HG03066 (cell line): ENCODE measurements at regions not wholly inside any gene's neighbourhood (a gene's known extent, or its start where the extent isn't known, plus 50 kb on each side); places are given as distances from the start of the nearest gene placed in this dataset.
"Not testable (repeated sequence)": the region's sequence is repeated elsewhere in the genome, so short reads cannot be mapped to it uniquely, and the experiment has no call there.

Experiments used
- ATAC-seq: cut with Tn5 transposase; IDR thresholded peaks from one replicate; pipeline ENCODE4 v1.9.1; 2021; ENCODE audit warnings: low read depth; ENCODE audit not compliant: unreplicated experiment

- ATAC-seq, result no peak
Measured at GRCh38 chr12:128007250-128007649, 259.7 kb upstream of the TMEM132C start.

DNA sequence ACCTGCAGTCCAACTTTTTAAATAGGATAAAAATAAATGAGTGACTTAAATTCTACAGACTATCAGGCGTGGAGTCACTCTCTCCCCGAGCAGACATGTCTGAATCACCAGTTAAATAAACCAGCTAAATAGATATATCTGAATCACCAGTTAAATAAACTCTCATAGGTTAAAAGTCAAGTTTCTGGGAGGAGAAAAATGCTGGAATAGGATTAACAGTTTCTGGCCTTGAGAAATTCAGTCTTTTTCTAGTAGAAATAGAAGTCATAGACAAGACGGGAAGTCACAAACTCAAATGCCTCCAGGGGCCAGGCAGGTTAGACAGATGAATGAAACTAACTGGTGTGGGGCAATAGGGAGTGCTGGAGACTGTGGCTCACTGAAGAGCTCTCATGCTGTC is 258.6 kb upstream of the TMEM132C start:
- no peak for ATAC-seq

GRCh38 chr12:128009108-128009507 is 257.9 kb upstream of the TMEM132C start:
- ATAC-seq, result no peak

DNA sequence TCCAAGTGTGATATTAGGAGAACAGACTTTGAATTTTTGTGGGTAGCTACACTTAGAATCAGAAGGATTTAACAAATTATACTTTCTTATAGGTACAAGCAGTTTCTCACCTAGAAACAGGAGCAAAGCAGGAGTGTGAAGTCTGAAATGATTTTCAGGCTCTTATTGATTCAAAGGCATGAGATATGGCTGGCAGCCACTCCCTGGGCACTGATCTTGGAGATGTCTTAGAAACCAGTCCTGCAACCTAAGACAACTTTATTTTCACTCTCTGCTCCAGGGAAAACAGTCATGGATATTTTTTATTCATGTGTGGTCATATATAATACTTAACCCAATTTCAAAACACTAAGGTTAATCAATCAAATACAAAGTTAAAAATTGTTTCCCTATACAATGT is 254.9 kb upstream of the TMEM132C start:
- ATAC-seq, result no peak

- no peak for ATAC-seq
Measured at GRCh38 chr12:128015276-128015675, 251.7 kb upstream of the TMEM132C start.

DNA sequence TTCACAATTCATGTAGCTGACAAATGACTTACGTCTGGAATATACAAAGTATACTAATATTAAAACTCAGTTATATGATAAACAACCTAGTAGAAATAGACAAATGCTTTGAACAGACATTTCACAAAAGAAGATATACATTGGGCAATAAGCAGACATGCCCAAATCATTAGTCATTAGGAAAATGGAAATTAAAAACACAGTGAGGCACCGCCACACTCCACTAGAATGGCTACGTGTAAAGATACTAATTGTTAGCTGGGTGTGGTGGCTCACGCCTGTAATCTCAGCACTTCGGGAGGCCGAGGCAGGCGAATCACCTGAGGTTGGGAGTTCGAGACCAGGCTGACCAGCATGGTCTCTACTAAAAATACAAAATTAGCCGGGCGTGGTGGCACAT is 248.9 kb upstream of the TMEM132C start:
- no peak for ATAC-seq

- ATAC-seq, result no peak
Measured at GRCh38 chr12:128019996-128020544, 246.9 kb upstream of the TMEM132C start.

GRCh38 chr12:128021561-128021960 is 245.4 kb upstream of the TMEM132C start:
- ATAC-seq, result no peak

- ATAC-seq, result no peak
Measured at GRCh38 chr12:128025589-128026245, 241.3 kb upstream of the TMEM132C start.

DNA sequence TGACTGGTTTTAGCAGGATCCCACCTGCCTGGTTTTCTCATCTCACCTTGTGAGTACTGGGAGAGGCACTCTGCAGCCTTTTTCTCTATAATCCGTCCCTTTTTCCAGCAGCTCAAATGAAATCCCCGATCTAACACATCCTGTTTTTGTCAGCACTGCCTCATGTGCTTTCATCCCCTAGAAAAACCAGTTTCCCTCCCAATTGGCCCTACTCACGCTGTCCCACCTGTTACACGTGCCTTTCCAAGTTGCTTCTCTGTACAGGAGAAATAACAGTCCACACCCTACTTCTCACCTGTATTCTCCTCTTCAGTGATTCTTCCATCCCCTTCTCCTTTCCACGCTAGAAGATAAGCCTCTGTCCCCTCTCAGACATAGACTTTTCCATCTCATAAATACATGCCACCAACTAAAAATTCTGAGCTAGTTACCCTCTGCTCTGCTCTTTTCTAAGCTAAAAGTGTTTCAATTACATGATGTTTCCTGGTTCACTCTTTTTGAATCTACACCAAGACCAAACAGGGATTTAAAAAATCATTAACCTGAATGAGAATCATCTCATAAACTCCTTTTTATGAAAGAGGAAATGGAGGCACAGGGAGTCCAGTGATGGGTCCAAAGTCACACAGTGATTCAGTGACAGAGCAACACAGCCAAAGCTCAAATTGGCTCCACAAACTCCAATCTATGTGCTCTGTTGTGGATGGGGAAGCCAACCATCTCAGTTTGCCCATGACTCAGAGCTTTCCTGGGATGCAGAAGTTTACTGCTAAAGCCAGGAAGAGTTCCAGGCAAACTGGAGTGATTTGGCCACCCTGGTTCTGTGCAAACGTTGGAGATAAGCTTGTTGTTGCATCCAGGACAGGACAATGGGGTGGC is 240.0 kb upstream of the TMEM132C start:
- ATAC-seq, result no peak

DNA sequence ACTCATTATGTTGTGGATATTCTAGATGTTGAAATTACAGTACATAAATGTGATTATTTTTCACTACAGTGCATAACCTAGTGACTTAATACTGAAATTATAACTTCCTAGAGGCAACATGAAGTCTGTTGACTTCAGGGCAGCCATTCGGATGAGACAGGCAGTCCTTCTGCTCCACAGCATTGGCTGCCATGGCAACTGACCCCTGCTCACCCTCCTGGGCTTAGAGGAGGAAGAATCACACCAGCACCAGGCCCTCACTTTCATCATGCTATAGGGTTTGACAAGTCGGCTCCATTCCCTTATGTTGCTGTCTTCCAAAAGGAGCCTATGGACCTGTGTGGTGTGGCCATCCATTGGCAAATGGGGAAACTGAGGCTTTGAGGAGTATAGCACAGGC is 233.5 kb upstream of the TMEM132C start:
- no peak for ATAC-seq

DNA sequence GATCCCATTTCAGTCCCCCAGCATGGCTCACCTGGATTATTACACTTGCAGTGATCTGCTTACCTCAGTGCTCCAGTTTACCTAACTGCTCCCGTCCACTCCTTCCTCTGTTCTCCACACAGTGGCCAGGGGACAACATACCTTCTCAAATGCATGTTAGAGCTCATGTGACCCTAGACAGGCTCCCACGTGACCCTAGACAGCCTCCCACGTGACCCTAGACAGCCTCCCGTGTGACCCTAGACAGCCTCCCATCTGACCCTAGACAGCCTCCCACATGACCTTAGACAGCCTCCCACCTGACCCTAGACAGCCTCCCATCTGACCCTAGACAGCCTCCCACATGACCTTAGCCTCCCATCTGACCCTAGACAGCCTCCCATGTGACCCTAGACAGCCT is 226.0 kb upstream of the TMEM132C start:
- ATAC-seq, result no peak

DNA sequence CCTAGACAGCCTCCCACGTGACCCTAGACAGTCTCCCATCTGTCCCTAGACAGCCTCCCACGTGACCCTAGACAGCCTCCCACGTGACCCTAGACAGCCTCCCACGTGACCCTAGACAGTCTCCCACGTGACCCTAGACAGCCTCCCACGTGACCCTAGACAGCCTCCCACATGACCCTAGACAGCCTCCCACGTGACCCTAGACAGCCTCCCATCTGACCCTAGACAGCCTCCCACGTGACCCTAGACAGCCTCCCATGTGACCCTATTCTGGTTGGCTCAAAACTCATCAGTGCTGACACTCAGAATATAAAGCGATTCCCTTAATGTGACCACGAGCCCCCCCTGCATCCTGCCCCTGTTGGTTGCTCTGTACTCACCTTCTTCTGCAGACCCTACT is 224.7 kb upstream of the TMEM132C start:
- ATAC-seq, result not testable (repeated sequence)

- no peak for ATAC-seq
Measured at GRCh38 chr12:128042825-128043224, 224.1 kb upstream of the TMEM132C start.

- no peak for ATAC-seq
Measured at GRCh38 chr12:128043317-128043716, 223.7 kb upstream of the TMEM132C start.

- no peak for ATAC-seq
Measured at GRCh38 chr12:128047266-128048060, 219.5 kb upstream of the TMEM132C start.

DNA sequence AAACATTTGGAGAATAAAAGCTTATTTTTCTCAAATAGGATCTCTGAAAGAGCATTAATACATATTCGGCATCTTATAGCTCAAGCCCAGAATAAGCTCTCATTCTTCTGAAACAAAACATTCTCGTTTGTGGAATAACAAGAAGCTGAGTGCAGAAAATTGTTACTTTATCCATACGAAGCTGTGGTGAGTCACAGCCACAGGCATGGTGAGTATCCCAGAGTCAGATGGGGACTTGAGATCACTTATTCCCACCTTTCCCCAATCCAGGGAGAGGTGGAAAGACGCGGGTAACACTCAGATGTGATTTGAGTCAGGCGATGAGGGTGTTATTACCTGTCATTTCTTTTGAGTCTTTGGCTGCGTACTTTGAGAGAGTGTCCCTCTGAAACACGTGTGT is 214.6 kb upstream of the TMEM132C start:
- ATAC-seq, result no peak

- ATAC-seq, result no peak
Measured at GRCh38 chr12:128052777-128053176, 214.2 kb upstream of the TMEM132C start.

DNA sequence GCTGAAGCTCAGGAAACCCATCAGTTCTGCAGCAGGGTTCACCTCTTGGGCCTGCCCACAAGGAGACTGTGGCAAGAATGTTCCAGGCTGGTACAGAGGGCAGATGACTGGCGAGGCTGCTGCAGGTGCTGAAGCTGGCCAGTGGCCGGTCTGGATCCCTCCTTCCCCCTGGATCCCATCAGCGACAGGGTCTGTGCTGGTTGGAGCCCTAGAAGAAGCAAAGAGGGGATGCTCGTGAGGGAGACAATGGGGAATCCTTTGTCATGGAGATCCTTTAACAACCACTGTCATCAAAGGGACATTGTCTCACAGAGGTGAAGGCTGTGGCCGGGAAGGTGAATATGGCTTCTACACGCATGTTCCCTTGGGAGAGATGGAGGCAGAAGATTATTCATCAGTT is 211.4 kb upstream of the TMEM132C start:
- no peak for ATAC-seq

DNA sequence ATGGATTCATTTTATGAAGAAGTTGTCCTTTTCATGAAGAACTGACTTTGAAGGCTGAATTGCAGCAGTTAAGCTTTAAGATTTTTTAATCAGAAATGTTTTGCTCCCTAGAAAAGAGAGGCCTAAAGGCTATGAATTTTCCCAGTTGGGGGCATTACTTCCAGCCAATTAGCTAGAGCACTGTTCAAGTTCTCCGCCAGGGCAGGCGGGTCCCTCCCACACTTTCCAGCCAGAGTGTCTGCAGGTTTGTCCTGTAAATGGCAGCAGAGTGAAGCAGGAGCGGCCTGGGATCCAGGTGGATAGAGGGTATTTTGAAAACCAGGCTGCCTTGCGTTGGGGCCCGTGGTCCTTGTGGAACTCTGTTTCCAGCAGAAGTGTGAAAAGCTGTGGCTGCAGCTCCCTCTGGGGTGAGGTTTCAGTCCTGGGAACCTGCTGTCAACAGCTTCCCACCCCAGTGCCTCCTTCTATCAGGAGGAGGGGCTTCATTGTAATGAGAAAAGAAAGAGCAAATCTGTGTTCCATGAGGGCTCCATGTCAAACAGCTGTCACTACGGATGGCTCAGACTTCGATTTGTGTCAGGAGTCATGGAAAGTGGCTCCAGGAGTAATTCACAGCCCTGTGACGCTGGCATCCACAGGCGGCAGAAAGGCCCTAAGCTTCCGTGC is 210.7 kb upstream of the TMEM132C start:
- ATAC-seq, result no peak
